PC-9 (cell line): ENCODE measurements at regions not wholly inside any gene's neighbourhood (a gene's known extent, or its start where the extent isn't known, plus 50 kb on each side); places are given as distances from the start of the nearest gene placed in this dataset.

Experiments used
- BruUV-seq: library from RNA; stranded (reverse); fragments of 400-500 nt; replicated peaks from 2 replicates; lab custom pipeline; 2021; lab: Mats Ljungman, UMichigan
- CTCF ChIA-PET: fragments of 300-600 bp; sonication (Branson Sonifier 250); formaldehyde crosslinking; loops from one replicate; lab custom pipeline; 2022; ENCODE audit warnings: antibody characterized with exemption; lab: Charles Lee
- POLR2A ChIA-PET: fragments of 300-600 bp; sonication (Branson Sonifier 250); formaldehyde crosslinking; loops from one replicate; lab custom pipeline; 2022; ENCODE audit warnings: antibody characterized with exemption; ENCODE audit not compliant: unreplicated experiment; lab: Charles Lee
- DNase-seq, 2 experiments: peaks; one replicate each; pipeline versions ENCODE4 v3.0.0 to v3.0.0-alpha.2; 2015 to 2022; ENCODE audit warnings: mixed read lengths in 1 of 2
- H2AFZ ChIP-seq: fragments of 200-600 bp; sonication (generic); 2 replicates; pipeline ENCODE4 v1.8.1; 2017; ENCODE audit warnings: antibody characterized with exemption
- H3F3A ChIP-seq: fragments of 200-600 bp; sonication (generic); 2 replicates; pipeline ENCODE4 v1.8.1; 2017; ENCODE audit warnings: antibody characterized with exemption, mild to moderate bottlenecking, low read depth; ENCODE audit not compliant: insufficient read depth
- H3K27ac ChIP-seq: fragments of 200-600 bp; sonication (generic); 2 replicates; pipeline ENCODE4 v1.6.1; 2016; ENCODE audit warnings: mixed run types
- H3K27me3 ChIP-seq: fragments of 200-600 bp; sonication (generic); 2 replicates; pipeline ENCODE4 v1.6.1; 2016; ENCODE audit warnings: low read depth, mixed run types; ENCODE audit not compliant: insufficient read depth
- H3K36me3 ChIP-seq: fragments of 200-600 bp; sonication (generic); 2 replicates; pipeline ENCODE4 v1.6.1; 2016; ENCODE audit warnings: low read depth, mixed run types
- H3K4me1 ChIP-seq: fragments of 200-600 bp; sonication (generic); replicated peaks from 2 replicates; pipeline ENCODE4 v1.6.1; 2016; ENCODE audit warnings: mixed run types; ENCODE audit not compliant: insufficient read depth
- H3K4me2 ChIP-seq: fragments of 200-600 bp; sonication (generic); 2 replicates; pipeline ENCODE4 v1.6.1; 2017; ENCODE audit warnings: mixed run types
- H3K4me3 ChIP-seq: fragments of 200-600 bp; sonication (generic); 2 replicates; pipeline ENCODE4 v1.6.1; 2016; ENCODE audit warnings: mixed run types
- H3K79me2 ChIP-seq: fragments of 200-600 bp; sonication (generic); 2 replicates; pipeline ENCODE4 v1.6.1; 2017; ENCODE audit warnings: low read depth, mixed run types
- H3K9me2 ChIP-seq: fragments of 200-600 bp; sonication (generic); 2 replicates; pipeline ENCODE4 v1.8.1; 2017; ENCODE audit warnings: mild to moderate bottlenecking; ENCODE audit not compliant: insufficient read depth
- H3K9me3 ChIP-seq: fragments of 200-600 bp; sonication (generic); 2 replicates; pipeline ENCODE4 v1.8.1; 2016; ENCODE audit warnings: low read depth; ENCODE audit not compliant: insufficient read depth
- H4K20me1 ChIP-seq: fragments of 200-600 bp; sonication (generic); 2 replicates; pipeline ENCODE4 v1.8.1; 2017; ENCODE audit not compliant: insufficient read depth
- EZH2 ChIP-seq: fragments of 200-600 bp; sonication (generic); IDR thresholded peaks from 2 replicates; pipeline ENCODE4 v1.8.0; 2017; ENCODE audit warnings: antibody characterized with exemption, low read depth
- intact Hi-C: fragments of 100-400 bp; cut with micrococcal nuclease; formaldehyde crosslinking; loops from one replicate; pipeline ENCODE4 v1.10.0; 2022; ENCODE audit not compliant: unreplicated experiment
- TF ChIP-seq, protein P1 (sequence below): fragments of 200-600 bp; sonication (generic); conservative IDR thresholded peaks from 2 replicates; pipeline ENCODE4 v1.6.1; 2017; ENCODE audit warnings: mixed run types, antibody characterized with exemption, mild to moderate bottlenecking, moderate library complexity

- no peak for DNase-seq
- Histone ChIP-seq H3K27me3 (peaks cover 4% of the 10 kb centered on the region), H3K4me1 (peaks cover 8% of the 10 kb centered on the region; the same call in 1 of the 2 replicates), H2AFZ (no peak overlapping the region), H3K36me3 (no peaks in the 10 kb centered on the region), H3K4me3 (no peak overlapping the region), H3K79me2 (no peaks in the 10 kb centered on the region), H3K27ac (no peak overlapping the region), H3K9me3 (no peaks in the 10 kb centered on the region), H3K4me2 (no peak overlapping the region), H3K9me2 (no peaks in the 10 kb centered on the region; the same call in 1 of the 2 replicates), H3F3A (no peaks in the 10 kb centered on the region), H4K20me1 (no peaks in the 10 kb centered on the region)
- intact Hi-C loops = loop anchor here (5.0 kb wide), 2 partner anchors 82 to 152 kb away; partner anchors contain the start of gene ANKH
- ChIA-PET POLR2A (no interaction called here), CTCF (no interaction called here)
- TF ChIP-seq, protein P1, sequence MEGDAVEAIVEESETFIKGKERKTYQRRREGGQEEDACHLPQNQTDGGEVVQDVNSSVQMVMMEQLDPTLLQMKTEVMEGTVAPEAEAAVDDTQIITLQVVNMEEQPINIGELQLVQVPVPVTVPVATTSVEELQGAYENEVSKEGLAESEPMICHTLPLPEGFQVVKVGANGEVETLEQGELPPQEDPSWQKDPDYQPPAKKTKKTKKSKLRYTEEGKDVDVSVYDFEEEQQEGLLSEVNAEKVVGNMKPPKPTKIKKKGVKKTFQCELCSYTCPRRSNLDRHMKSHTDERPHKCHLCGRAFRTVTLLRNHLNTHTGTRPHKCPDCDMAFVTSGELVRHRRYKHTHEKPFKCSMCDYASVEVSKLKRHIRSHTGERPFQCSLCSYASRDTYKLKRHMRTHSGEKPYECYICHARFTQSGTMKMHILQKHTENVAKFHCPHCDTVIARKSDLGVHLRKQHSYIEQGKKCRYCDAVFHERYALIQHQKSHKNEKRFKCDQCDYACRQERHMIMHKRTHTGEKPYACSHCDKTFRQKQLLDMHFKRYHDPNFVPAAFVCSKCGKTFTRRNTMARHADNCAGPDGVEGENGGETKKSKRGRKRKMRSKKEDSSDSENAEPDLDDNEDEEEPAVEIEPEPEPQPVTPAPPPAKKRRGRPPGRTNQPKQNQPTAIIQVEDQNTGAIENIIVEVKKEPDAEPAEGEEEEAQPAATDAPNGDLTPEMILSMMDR = no peak
- TF ChIP-seq EZH2 = no peak
- no TSS peak for BruUV-seq
These were observed 83.2 kb upstream of the ANKH start for GRCh38 chr5:14954616-14955343.

DNA sequence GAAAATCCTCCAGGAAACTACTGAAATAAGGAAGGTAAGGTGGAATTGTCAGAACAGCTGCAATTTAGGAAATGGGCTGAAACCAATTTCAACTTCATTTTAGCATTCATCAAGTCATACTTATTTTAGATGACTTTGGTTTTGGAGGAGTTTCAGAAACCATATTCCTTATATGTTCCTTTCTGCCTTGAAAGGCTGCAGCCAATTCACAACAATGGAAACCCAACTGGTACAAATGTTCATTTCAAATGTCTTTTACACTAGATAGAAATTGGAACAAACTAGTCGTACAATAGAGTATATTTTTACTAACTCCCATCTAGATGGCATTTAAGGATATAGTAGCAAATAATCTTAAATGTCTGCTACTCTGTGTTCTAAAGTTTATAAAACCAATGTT, 82.6 kb upstream of the ANKH start:
- TF ChIP-seq, protein P1 = no peak
- TF ChIP-seq EZH2 = no peak
- no peaks in the 10 kb centered on the region for H3K9me3 ChIP-seq
- H3F3A ChIP-seq = no peaks in the 10 kb centered on the region
- POLR2A ChIA-PET = no interaction called here
- H3K79me2 ChIP-seq = no peaks in the 10 kb centered on the region
- DNase-seq = no peak
- CTCF ChIA-PET = no interaction called here
- H3K4me3 ChIP-seq = no peak overlapping the region
- no peaks in the 10 kb centered on the region; the same call in 1 of the 2 replicates for H3K9me2 ChIP-seq
- H3K27me3 ChIP-seq = peaks cover 4% of the 10 kb centered on the region
- no TSS peak for BruUV-seq
- no peaks in the 10 kb centered on the region for H3K36me3 ChIP-seq
- intact Hi-C loops = no loop called here
- no peak overlapping the region for H2AFZ ChIP-seq
- peaks cover 7% of the 10 kb centered on the region; the same call in 1 of the 2 replicates for H3K4me1 ChIP-seq
- no peaks in the 10 kb centered on the region for H4K20me1 ChIP-seq
- H3K4me2 ChIP-seq = no peak overlapping the region
- no peak overlapping the region for H3K27ac ChIP-seq

GRCh38 chr5:14953075-14953607, 81.6 kb upstream of the ANKH start:
- POLR2A ChIA-PET = no interaction called here
- Histone ChIP-seq H3K27me3 (peaks cover 4% of the 10 kb centered on the region), H3K9me2 (no peaks in the 10 kb centered on the region; the same call in 1 of the 2 replicates), H3K79me2 (no peaks in the 10 kb centered on the region), H3F3A (no peaks in the 10 kb centered on the region), H3K4me2 (no peak overlapping the region), H3K9me3 (no peaks in the 10 kb centered on the region), H3K36me3 (no peaks in the 10 kb centered on the region), H4K20me1 (no peaks in the 10 kb centered on the region), H3K4me1 (no peaks in the 10 kb centered on the region), H3K4me3 (no peak overlapping the region), H3K27ac (no peak overlapping the region), H2AFZ (no peak overlapping the region)
- no peak for DNase-seq
- TF ChIP-seq EZH2 = no peak
- TF ChIP-seq, protein P1 = no peak
- CTCF ChIA-PET = no interaction called here
- no TSS peak for BruUV-seq
- intact Hi-C loops = no loop called here
